Neural cell (in vitro differentiated cells): ENCODE measurements at regions not wholly inside any gene's neighbourhood (a gene's known extent, or its start where the extent isn't known, plus 50 kb on each side); places are given as distances from the start of the nearest gene placed in this dataset.

Experiments
- H2AFZ ChIP-seq: fragments of 200-600, 300-800 bp; sonication (generic), shearing (Covaris generic); 2 replicates; pipeline ENCODE4 v1.6.0; 2014; ENCODE audit warnings: low read depth, mild to moderate bottlenecking, antibody characterized with exemption, low read length, moderate library complexity
- H3F3A ChIP-seq: fragments of 200-600 bp; shearing (Covaris generic); 2 replicates; pipeline ENCODE4 v1.6.1; 2016; ENCODE audit warnings: mild to moderate bottlenecking, moderate library complexity, mixed read lengths, antibody characterized with exemption, low read length; ENCODE audit not compliant: insufficient read depth, poor library complexity, severe bottlenecking
- H3K27ac ChIP-seq: fragments of 200-600, 300-800 bp; sonication (generic), shearing (Covaris generic); 2 replicates; pipeline ENCODE4 v1.5.1; 2014; ENCODE audit warnings: mild to moderate bottlenecking, low read length, moderate library complexity
- H3K27me3 ChIP-seq: fragments of 300-800, 200-600 bp; sonication (generic), shearing (Covaris generic); 2 replicates; pipeline ENCODE4 v1.6.0; 2014; ENCODE audit warnings: mild to moderate bottlenecking, low read depth, low read length, moderate library complexity; ENCODE audit not compliant: insufficient read depth
- H3K36me3 ChIP-seq: fragments of 300-800, 200-600 bp; sonication (generic), shearing (Covaris generic); 2 replicates; pipeline ENCODE4 v1.5.1; 2014; ENCODE audit warnings: mild to moderate bottlenecking, antibody characterized with exemption, low read length, moderate library complexity; ENCODE audit not compliant: insufficient read depth
- H3K4me2 ChIP-seq: fragments of 300-800, 200-600 bp; sonication (generic), shearing (Covaris generic); 2 replicates; pipeline ENCODE4 v1.6.0; 2014; ENCODE audit warnings: mild to moderate bottlenecking, low read length
- H3K4me3 ChIP-seq: fragments of 300-800, 200-600 bp; sonication (generic), shearing (Covaris generic); 2 replicates; pipeline ENCODE4 v1.5.1; 2014; ENCODE audit warnings: mild to moderate bottlenecking, low read length, moderate library complexity
- H3K79me2 ChIP-seq: fragments of 200-600 bp; shearing (Covaris generic); replicated peaks from 2 replicates; pipeline ENCODE4 v1.6.0; 2014; ENCODE audit warnings: mild to moderate bottlenecking, low read length, moderate library complexity; ENCODE audit not compliant: insufficient read depth
- H3K9ac ChIP-seq: fragments of 300-800, 200-600 bp; sonication (generic), shearing (Covaris generic); 2 replicates; pipeline ENCODE4 v1.6.1; 2016; ENCODE audit warnings: mild to moderate bottlenecking, low read length, mixed read lengths
- H3K9me2 ChIP-seq: fragments of 200-600 bp; shearing (Covaris generic); 2 replicates; pipeline ENCODE4 v1.6.1; 2016; ENCODE audit warnings: mild to moderate bottlenecking, low read length, mixed read lengths; ENCODE audit not compliant: insufficient read depth
- H3K9me3 ChIP-seq: fragments of 200-600, 300-800 bp; sonication (generic), shearing (Covaris generic); 2 replicates; pipeline ENCODE4 v1.6.1; 2016; ENCODE audit warnings: mild to moderate bottlenecking, mixed run types, low read length, moderate library complexity, mixed read lengths
- H4K20me1 ChIP-seq: fragments of 200-600 bp; shearing (Covaris generic); 2 replicates; pipeline ENCODE4 v1.6.1; 2016; ENCODE audit warnings: mild to moderate bottlenecking, mixed run types; ENCODE audit not compliant: insufficient read depth
- CTCF ChIP-seq: fragments of 450-650 bp; IDR thresholded peaks from 2 replicates; pipeline ENCODE4 v1.5.1; 2014; ENCODE audit warnings: antibody characterized with exemption, mild to moderate bottlenecking, moderate library complexity; ENCODE audit not compliant: poor library complexity, severe bottlenecking
- EP300 ChIP-seq: fragments of 450-650 bp; conservative IDR thresholded peaks from 2 replicates; pipeline ENCODE4 v1.6.1; 2014; ENCODE audit warnings: antibody characterized with exemption, mild to moderate bottlenecking, moderate library complexity; ENCODE audit not compliant: poor library complexity, severe bottlenecking
- EZH2 ChIP-seq: fragments of 200-600, 300-800 bp; shearing (Covaris generic), sonication (generic); IDR thresholded peaks from 2 replicates; pipeline ENCODE4 v1.6.1; 2014; ENCODE audit warnings: antibody characterized with exemption, low read length, borderline replicate concordance, mild to moderate bottlenecking; ENCODE audit not compliant: insufficient read depth, poor library complexity, severe bottlenecking
- MXI1 ChIP-seq: fragments of 450-650 bp; conservative IDR thresholded peaks from 2 replicates; pipeline ENCODE4 v1.6.1; 2014; ENCODE audit warnings: antibody characterized with exemption, mild to moderate bottlenecking; ENCODE audit not compliant: poor library complexity, severe bottlenecking
- POLR2AphosphoS5 ChIP-seq: IDR thresholded peaks from 2 replicates; pipeline ENCODE4 v1.6.1; 2012
- RAD21 ChIP-seq: fragments of 450-650 bp; conservative IDR thresholded peaks from 2 replicates; pipeline ENCODE4 v1.6.1; 2014; ENCODE audit warnings: antibody characterized with exemption, mild to moderate bottlenecking, moderate library complexity
- REST ChIP-seq: IDR thresholded peaks from 2 replicates; pipeline ENCODE4 v1.6.1; 2012; ENCODE audit warnings: borderline replicate concordance
- SMC3 ChIP-seq: fragments of 450-650 bp; conservative IDR thresholded peaks from 2 replicates; pipeline ENCODE4 v1.6.1; 2014; ENCODE audit warnings: antibody characterized with exemption, mild to moderate bottlenecking, moderate library complexity; ENCODE audit not compliant: poor library complexity
- TAF1 ChIP-seq: IDR thresholded peaks from 2 replicates; pipeline ENCODE4 v1.6.1; 2012; ENCODE audit warnings: low read depth

- TF ChIP-seq CTCF: no peak
- no peak for TF ChIP-seq SMC3
- no peak for TF ChIP-seq RAD21
- TF ChIP-seq TAF1: no peak
- no peak for TF ChIP-seq EP300
- TF ChIP-seq EZH2: no peak
- TF ChIP-seq POLR2AphosphoS5: no peak
- TF ChIP-seq MXI1: no peak
- no peak for TF ChIP-seq REST
- Histone ChIP-seq H2AFZ (no peak overlapping the region), H3K27ac (no peak overlapping the region), H3K9me3 (no peaks in the 10 kb centered on the region), H3F3A (no peaks in the 10 kb centered on the region), H3K27me3 (no peaks in the 10 kb centered on the region), H4K20me1 (no peaks in the 10 kb centered on the region), H3K4me3 (no peak overlapping the region), H3K9me2 (no peaks in the 10 kb centered on the region), H3K79me2 (no peaks in the 10 kb centered on the region), H3K4me2 (no peak overlapping the region), H3K9ac (no peak overlapping the region), H3K36me3 (no peaks in the 10 kb centered on the region)
Observed at GRCh38 chr16:16991711-16992110, 479.0 kb downstream of the XYLT1 start.

- H3F3A ChIP-seq: no peaks in the 10 kb centered on the region
- H2AFZ ChIP-seq: no peak overlapping the region
- H3K4me3 ChIP-seq: no peak overlapping the region
- H3K79me2 ChIP-seq: no peaks in the 10 kb centered on the region
- no peaks in the 10 kb centered on the region for H3K36me3 ChIP-seq
- H3K9me3 ChIP-seq: no peaks in the 10 kb centered on the region
- no peaks in the 10 kb centered on the region for H3K9me2 ChIP-seq
- no peak overlapping the region for H3K27ac ChIP-seq
- TF ChIP-seq EZH2 (no peak), POLR2AphosphoS5 (no peak), RAD21 (no peak), EP300 (no peak), TAF1 (no peak), CTCF (no peak), REST (no peak), SMC3 (no peak), MXI1 (no peak)
- H3K9ac ChIP-seq: no peak overlapping the region
- no peaks in the 10 kb centered on the region for H4K20me1 ChIP-seq
- no peak overlapping the region for H3K4me2 ChIP-seq
- H3K27me3 ChIP-seq: no peaks in the 10 kb centered on the region
Observed at GRCh38 chr16:16992975-16993765, 477.6 kb downstream of the XYLT1 start.
